SK-N-DZ (cell line): ENCODE measurements at regions not wholly inside any gene's neighbourhood (a gene's known extent, or its start where the extent isn't known, plus 50 kb on each side); places are given as distances from the start of the nearest gene placed in this dataset.

Experiments used
- DNase-seq: peaks from one replicate; pipeline ENCODE4 v3.0.0-alpha.2; 2015; ENCODE audit warnings: low spot score

- DNase-seq = peak; percentile 49
Measured at GRCh38 chr6:141677598-141678211, 455.0 kb upstream of the GJE1 start.

- no peak for DNase-seq
Measured at GRCh38 chr6:141675957-141676356, 456.8 kb upstream of the GJE1 start.

GRCh38 chr6:141669141-141669540 is 463.6 kb upstream of the GJE1 start:
- DNase-seq = no peak

GRCh38 chr6:141667580-141668309 is 465.0 kb upstream of the GJE1 start:
- no peak for DNase-seq

- no peak for DNase-seq
Measured at GRCh38 chr6:141666187-141666586, 466.5 kb upstream of the GJE1 start.

- DNase-seq = no peak
Measured at GRCh38 chr6:141664744-141665143, 468.0 kb upstream of the GJE1 start.

- no peak for DNase-seq
Measured at GRCh38 chr6:141659582-141659981, 473.1 kb upstream of the GJE1 start.

- no peak for DNase-seq
Measured at GRCh38 chr6:141658696-141659095, 474.0 kb upstream of the GJE1 start.

GRCh38 chr6:141657812-141658211 is 474.9 kb upstream of the GJE1 start:
- no peak for DNase-seq

GRCh38 chr6:141653590-141653989 is 479.1 kb upstream of the GJE1 start:
- no peak for DNase-seq

- no peak for DNase-seq
Measured at GRCh38 chr6:141641951-141642350, 490.8 kb upstream of the GJE1 start.

- no peak for DNase-seq
Measured at GRCh38 chr6:141641406-141641805, 491.3 kb upstream of the GJE1 start.

GRCh38 chr6:141635621-141636020 is 497.1 kb upstream of the GJE1 start:
- DNase-seq = no peak

GRCh38 chr6:141634269-141634668 is 498.5 kb upstream of the GJE1 start:
- DNase-seq = no peak

- no peak for DNase-seq
Measured at GRCh38 chr6:141624301-141624700, 508.4 kb upstream of the GJE1 start.

- DNase-seq = no peak
Measured at GRCh38 chr6:141618180-141618581, 514.5 kb upstream of the GJE1 start.

- no peak for DNase-seq
Measured at GRCh38 chr6:141610741-141611140, 522.0 kb upstream of the GJE1 start.

- DNase-seq = no peak
Measured at GRCh38 chr6:141607956-141608355, 524.8 kb upstream of the GJE1 start.

GRCh38 chr6:141598487-141598886 is 534.2 kb upstream of the GJE1 start:
- DNase-seq = no peak

GRCh38 chr6:141594874-141595273 is 537.9 kb upstream of the GJE1 start:
- no peak for DNase-seq

- DNase-seq = no peak
Measured at GRCh38 chr6:141593311-141593710, 539.4 kb upstream of the GJE1 start.

- DNase-seq = no peak
Measured at GRCh38 chr6:141587482-141588266, 545.1 kb upstream of the GJE1 start.
